Naive thymus-derived CD4-positive, alpha-beta T cell (primary cell): ENCODE measurements at regions not wholly inside any gene's neighbourhood (a gene's known extent, or its start where the extent isn't known, plus 50 kb on each side); places are given as distances from the start of the nearest gene placed in this dataset.

ENCODE experiments used
- ATAC-seq: fragments of 150-1000 bp; cut with Tn5 transposase; 2 replicates; pipeline ENCODE4 v1.10.0; 2021; ENCODE audit warnings: mild to moderate bottlenecking, moderate library complexity
- CTCF ChIA-PET: fragments of 350-600 bp; sonication (Branson Sonifier 250); formaldehyde crosslinking; loops from one replicate; lab custom pipeline; 2021; ENCODE audit warnings: antibody characterized with exemption; lab: Charles Lee
- POLR2A ChIA-PET: fragments of 350-600 bp; sonication (Branson Sonifier 250); formaldehyde crosslinking; loops from one replicate; lab custom pipeline; 2021; ENCODE audit warnings: antibody characterized with exemption, inconsistent platforms; lab: Charles Lee
- DNase-seq, 9 donors: peaks; one replicate each; pipeline versions ENCODE4 v3.0.0 to v3.0.0-alpha.2; 2020 to 2022; ENCODE audit warnings: mixed read lengths in 1 of 9
- H3K27ac ChIP-seq: one replicate; pipeline ENCODE4 v1.7.0; 2013; ENCODE audit warnings: mild to moderate bottlenecking, low read depth, low read length, moderate library complexity
- H3K27me3 ChIP-seq, 2 donors: one replicate each; pipeline ENCODE4 v1.7.0; 2013; ENCODE audit warnings: low read length in 2 of 2, mild to moderate bottlenecking in 2 of 2, moderate library complexity in 2 of 2; ENCODE audit not compliant: control insufficient read depth in 2 of 2, insufficient read depth in 2 of 2
- H3K36me3 ChIP-seq, 3 experiments: 1 replicate in 2 of 3; 2 replicates in 1 of 3; pipeline ENCODE4 v1.7.0; 2013; ENCODE audit warnings: low read length in 3 of 3, mild to moderate bottlenecking in 3 of 3, moderate library complexity in 1 of 3; ENCODE audit not compliant: insufficient read depth in 3 of 3, control insufficient read depth in 2 of 3
- H3K4me1 ChIP-seq, 2 donors: one replicate each; pipeline ENCODE4 v1.7.0; 2013; ENCODE audit warnings: low read length in 2 of 2, mild to moderate bottlenecking in 2 of 2, moderate library complexity in 1 of 2; ENCODE audit not compliant: control insufficient read depth in 2 of 2, insufficient read depth in 2 of 2
- H3K4me3 ChIP-seq: 2 replicates; pipeline ENCODE4 v1.7.0; 2013; ENCODE audit warnings: mild to moderate bottlenecking, low read length
- H3K9me3 ChIP-seq, 3 experiments: 1 replicate in 2 of 3; 2 replicates in 1 of 3; pipeline ENCODE4 v1.7.0; 2013; ENCODE audit warnings: low read length in 3 of 3; ENCODE audit not compliant: control insufficient read depth in 2 of 3
- H3K27ac Mint-ChIP-seq, 9 donors: one replicate each; pipeline ENCODE4 v1.8.0; 2020 to 2022; ENCODE audit warnings: mixed read lengths in 9 of 9, mild to moderate bottlenecking in 8 of 9, moderate library complexity in 5 of 9, inconsistent platforms in 2 of 9
- H3K27me3 Mint-ChIP-seq, 5 donors: one replicate each; pipeline ENCODE4 v1.8.0; 2021 to 2022; ENCODE audit warnings: mixed read lengths in 5 of 5, mild to moderate bottlenecking in 1 of 5
- H3K36me3 Mint-ChIP-seq, 5 donors: one replicate each; pipeline ENCODE4 v1.8.0; 2020 to 2022; ENCODE audit warnings: mixed read lengths in 5 of 5, mild to moderate bottlenecking in 3 of 5, inconsistent platforms in 1 of 5
- H3K4me1 Mint-ChIP-seq, 7 donors: one replicate each; pipeline ENCODE4 v1.8.0; 2020 to 2022; ENCODE audit warnings: mixed read lengths in 7 of 7, mild to moderate bottlenecking in 3 of 7, inconsistent platforms in 1 of 7
- H3K4me3 Mint-ChIP-seq, 10 donors: one replicate each; pipeline ENCODE4 v1.8.0; 2020 to 2022; ENCODE audit warnings: mild to moderate bottlenecking in 10 of 10, mixed read lengths in 10 of 10, moderate library complexity in 6 of 10, inconsistent platforms in 2 of 10
- H3K9me3 Mint-ChIP-seq, 11 donors: one replicate each; pipeline ENCODE4 v1.8.0; 2020 to 2022; ENCODE audit warnings: mixed read lengths in 11 of 11, mild to moderate bottlenecking in 4 of 11, inconsistent platforms in 1 of 11, moderate library complexity in 1 of 11
- intact Hi-C, 2 donors: fragments of 100-400 bp; cut with micrococcal nuclease; formaldehyde crosslinking; loops; one replicate each; pipeline ENCODE4 v1.15.1; 2023

- ATAC-seq (no peak), DNase-seq (no peak)
- intact Hi-C loops, result no loop called here
- no peaks in the 10 kb centered on the region for H3K36me3 Mint-ChIP-seq
- CTCF ChIA-PET, result no interaction called here
- no peaks in the 10 kb centered on the region for H3K27me3 ChIP-seq
- peaks cover 0 to 2% (median 0%) of the 10 kb centered on the region in 7 donors for H3K4me1 Mint-ChIP-seq
- H3K27ac ChIP-seq, result no peak overlapping the region
- no peaks in the 10 kb centered on the region for H3K4me1 ChIP-seq
- H3K27ac Mint-ChIP-seq, result no peak overlapping the region
- POLR2A ChIA-PET, result no interaction called here
- peaks cover 0 to 6% (median 0%) of the 10 kb centered on the region in 5 donors for H3K27me3 Mint-ChIP-seq
- no peaks in the 10 kb centered on the region for H3K36me3 ChIP-seq
- H3K4me3 ChIP-seq, result no peak overlapping the region
- H3K4me3 Mint-ChIP-seq, result no peak overlapping the region
- peaks cover 0 to 9% (median 0%) of the 10 kb centered on the region in 11 donors for H3K9me3 Mint-ChIP-seq
- H3K9me3 ChIP-seq, result no peaks in the 10 kb centered on the region
Measured at GRCh38 chr11:110776081-110776480, 63.8 kb upstream of the ARHGAP20 start.

- Mint-ChIP-seq H3K4me3 (no peak overlapping the region), H3K4me1 (peaks cover 0 to 6% (median 2%) of the 10 kb centered on the region in 7 donors), H3K27ac (no peak overlapping the region), H3K9me3 (peaks cover 0 to 7% (median 2%) of the 10 kb centered on the region in 11 donors), H3K27me3 (peaks cover 0 to 6% (median 0%) of the 10 kb centered on the region in 5 donors), H3K36me3 (no peaks in the 10 kb centered on the region)
- intact Hi-C loops, result no loop called here
- DNase-seq (no peak), ATAC-seq (no peak)
- no peaks in the 10 kb centered on the region for H3K9me3 ChIP-seq
- no peak overlapping the region for H3K27ac ChIP-seq
- no peaks in the 10 kb centered on the region for H3K27me3 ChIP-seq
- ChIA-PET POLR2A (no interaction called here), CTCF (no interaction called here)
- no peaks in the 10 kb centered on the region for H3K4me1 ChIP-seq
- H3K4me3 ChIP-seq, result no peak overlapping the region
- H3K36me3 ChIP-seq, result no peaks in the 10 kb centered on the region
Measured at GRCh38 chr11:110774138-110775014, 62.1 kb upstream of the ARHGAP20 start.

GRCh38 chr11:110773442-110773841, 61.2 kb upstream of the ARHGAP20 start:
- intact Hi-C loops, result no loop called here
- no peaks in the 10 kb centered on the region for H3K4me1 ChIP-seq
- Mint-ChIP-seq H3K27me3 (peaks cover 0 to 6% (median 0%) of the 10 kb centered on the region in 5 donors), H3K9me3 (peaks cover 0 to 3% (median under 1%) of the 10 kb centered on the region in 11 donors), H3K4me3 (no peak overlapping the region), H3K36me3 (no peaks in the 10 kb centered on the region), H3K27ac (no peak overlapping the region), H3K4me1 (peaks cover 0 to 5% (median 3%) of the 10 kb centered on the region in 7 donors)
- ATAC-seq (no peak), DNase-seq (no peak)
- POLR2A ChIA-PET, result no interaction called here
- CTCF ChIA-PET, result no interaction called here
- no peaks in the 10 kb centered on the region for H3K9me3 ChIP-seq
- no peak overlapping the region for H3K27ac ChIP-seq
- H3K4me3 ChIP-seq, result no peak overlapping the region
- no peaks in the 10 kb centered on the region for H3K27me3 ChIP-seq
- no peaks in the 10 kb centered on the region for H3K36me3 ChIP-seq

GRCh38 chr11:110772863-110773262, 60.6 kb upstream of the ARHGAP20 start:
- intact Hi-C loops, result no loop called here
- no peak for DNase-seq
- H3K27ac ChIP-seq, result no peak overlapping the region

GRCh38 chr11:110766316-110766715, 54.1 kb upstream of the ARHGAP20 start:
- Mint-ChIP-seq H3K27ac (no peak overlapping the region), H3K9me3 (peaks cover 0 to 8% (median 0%) of the 10 kb centered on the region in 11 donors), H3K4me3 (no peak overlapping the region), H3K4me1 (peaks cover 0 to 5% (median 3%) of the 10 kb centered on the region in 7 donors), H3K27me3 (peaks cover 0 to 17% (median 9%) of the 10 kb centered on the region in 5 donors), H3K36me3 (no peaks in the 10 kb centered on the region)
- Histone ChIP-seq H3K4me3 (no peak overlapping the region), H3K27ac (no peak overlapping the region), H3K27me3 (no peaks in the 10 kb centered on the region), H3K9me3 (no peaks in the 10 kb centered on the region), H3K36me3 (no peaks in the 10 kb centered on the region), H3K4me1 (no peaks in the 10 kb centered on the region)
- DNase-seq (no peak), ATAC-seq (no peak)
- CTCF ChIA-PET, result no interaction called here
- intact Hi-C loops, result no loop called here
- POLR2A ChIA-PET, result interaction anchor here (0.6 kb wide), 1 partner anchor 363 kb away, joined by 3 read pairs; no protein-coding TSS in a partner anchor

More at GRCh38 chr11:110772863-110773262, 60.6 kb upstream of the ARHGAP20 start:
- no peak overlapping the region for H3K27ac Mint-ChIP-seq
- Histone ChIP-seq H3K27me3 (no peaks in the 10 kb centered on the region), H3K36me3 (no peaks in the 10 kb centered on the region), H3K9me3 (no peaks in the 10 kb centered on the region), H3K4me1 (no peaks in the 10 kb centered on the region), H3K4me3 (no peak overlapping the region)
- H3K36me3 Mint-ChIP-seq, result no peaks in the 10 kb centered on the region
- POLR2A ChIA-PET, result no interaction called here
- CTCF ChIA-PET, result no interaction called here
- no peak overlapping the region for H3K4me3 Mint-ChIP-seq
- ATAC-seq, result no peak
- H3K4me1 Mint-ChIP-seq, result peaks cover 0 to 5% (median 3%) of the 10 kb centered on the region in 7 donors
- H3K27me3 Mint-ChIP-seq, result peaks cover 0 to 6% (median 2%) of the 10 kb centered on the region in 5 donors
- H3K9me3 Mint-ChIP-seq, result peaks cover 0 to 3% (median 0%) of the 10 kb centered on the region in 11 donors

- Mint-ChIP-seq H3K36me3 (no peaks in the 10 kb centered on the region), H3K4me3 (no peak overlapping the region), H3K9me3 (peaks cover 0 to 9% (median 0%) of the 10 kb centered on the region in 11 donors), H3K4me1 (peaks cover 0 to 3% (median 1%) of the 10 kb centered on the region in 7 donors), H3K27me3 (peaks cover 6 to 17% (median 9%) of the 10 kb centered on the region in 5 donors), H3K27ac (no peak overlapping the region)
- ATAC-seq, result no peak
- Histone ChIP-seq H3K4me3 (no peak overlapping the region), H3K9me3 (no peaks in the 10 kb centered on the region), H3K36me3 (no peaks in the 10 kb centered on the region), H3K4me1 (no peaks in the 10 kb centered on the region), H3K27me3 (no peaks in the 10 kb centered on the region), H3K27ac (no peak overlapping the region)
- ChIA-PET CTCF (no interaction called here), POLR2A (no interaction called here)
- DNase-seq, result no peak
- intact Hi-C loops, result no loop called here
Measured at GRCh38 chr11:110764485-110764884, 52.2 kb upstream of the ARHGAP20 start.
